Erythroblast (primary cell): ENCODE measurements at regions not wholly inside any gene's neighbourhood (a gene's known extent, or its start where the extent isn't known, plus 50 kb on each side); places are given as distances from the start of the nearest gene placed in this dataset.
"Not testable (repeated sequence)": the region's sequence is repeated elsewhere in the genome, so short reads cannot be mapped to it uniquely, and the experiment has no call there.

Experiments
- GATA1 ChIP-seq: IDR thresholded peaks from 2 replicates; pipeline ENCODE4 v1.6.1; 2011; ENCODE audit warnings: low read depth, mild to moderate bottlenecking, control low read depth, low read length, moderate library complexity
- POLR2A ChIP-seq: IDR thresholded peaks from 2 replicates; pipeline ENCODE4 v1.6.1; 2011; ENCODE audit warnings: mild to moderate bottlenecking, low read length

DNA sequence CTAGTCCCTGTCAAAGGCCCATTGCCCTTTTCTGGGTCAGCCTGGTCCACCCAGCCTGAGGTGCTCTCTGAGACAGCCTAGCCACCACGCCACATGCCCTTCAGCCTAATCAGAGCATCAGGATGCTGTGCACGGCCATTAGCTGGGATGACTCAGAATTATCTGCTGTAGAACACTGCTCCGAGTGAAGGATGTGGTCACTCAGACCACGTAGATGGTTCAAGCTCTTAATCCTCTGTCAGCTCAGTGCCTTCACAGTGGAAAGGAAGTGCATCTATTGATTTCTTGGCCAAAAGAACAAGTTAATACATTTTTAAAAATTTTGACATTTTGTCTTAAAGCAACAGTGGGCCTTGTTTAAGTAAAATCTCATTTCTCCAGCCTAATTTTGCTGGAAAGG lies 557.6 kb downstream of the TUBA3C start:
- TF ChIP-seq POLR2A, GATA1: not testable (repeated sequence)
